Endodermal cell (in vitro differentiated cells): ENCODE measurements at regions not wholly inside any gene's neighbourhood (a gene's known extent, or its start where the extent isn't known, plus 50 kb on each side); places are given as distances from the start of the nearest gene placed in this dataset.

Source experiments
- DNase-seq: peaks from one replicate; pipeline ENCODE4 v3.0.0-alpha.2; 2017
- H3K27ac ChIP-seq: 2 replicates; pipeline ENCODE4 v1.5.1; 2013; ENCODE audit warnings: mild to moderate bottlenecking, low read depth, low read length, moderate library complexity
- H3K27me3 ChIP-seq: 2 replicates; pipeline ENCODE4 v1.6.1; 2013; ENCODE audit warnings: mild to moderate bottlenecking, low read length, moderate library complexity; ENCODE audit not compliant: insufficient read depth, control insufficient read depth, poor library complexity, severe bottlenecking
- H3K36me3 ChIP-seq: 2 replicates; pipeline ENCODE4 v1.7.0; 2013; ENCODE audit warnings: mild to moderate bottlenecking, low read length, moderate library complexity; ENCODE audit not compliant: control insufficient read depth, insufficient read depth
- H3K4me1 ChIP-seq: one replicate; pipeline ENCODE4 v1.7.0; 2013; ENCODE audit warnings: low read length; ENCODE audit not compliant: control insufficient read depth, insufficient read depth
- H3K4me3 ChIP-seq: 2 replicates; pipeline ENCODE4 v1.5.1; 2013; ENCODE audit warnings: mild to moderate bottlenecking, low read length, moderate library complexity
- H3K9ac ChIP-seq: 2 replicates; pipeline ENCODE4 v1.6.1; 2013; ENCODE audit warnings: mild to moderate bottlenecking, low read length, moderate library complexity; ENCODE audit not compliant: poor library complexity, severe bottlenecking; ENCODE audit errors: extremely low read depth
- H3K9me3 ChIP-seq: 2 replicates; pipeline ENCODE4 v1.6.1; 2013; ENCODE audit warnings: mild to moderate bottlenecking, low read length, moderate library complexity; ENCODE audit not compliant: control insufficient read depth
- H3K27ac Mint-ChIP-seq: 2 replicates; pipeline ENCODE4 v1.8.0; 2020; ENCODE audit warnings: mixed read lengths
- H3K27me3 Mint-ChIP-seq: 2 replicates; pipeline ENCODE4 v1.8.0; 2021; ENCODE audit warnings: mild to moderate bottlenecking, mixed read lengths; ENCODE audit not compliant: insufficient read depth
- H3K36me3 Mint-ChIP-seq: 2 replicates; pipeline ENCODE4 v1.8.0; 2020; ENCODE audit warnings: low read depth, mixed read lengths
- H3K4me1 Mint-ChIP-seq: 2 replicates; pipeline ENCODE4 v1.8.0; 2020; ENCODE audit warnings: mixed read lengths
- H3K4me3 Mint-ChIP-seq: 2 replicates; pipeline ENCODE4 v1.8.0; 2020; ENCODE audit warnings: mild to moderate bottlenecking, moderate library complexity, mixed read lengths
- H3K9me3 Mint-ChIP-seq: 2 replicates; pipeline ENCODE4 v1.8.0; 2020; ENCODE audit warnings: mild to moderate bottlenecking, mixed read lengths
- WGBS, 2 experiments: methylation state at CpG; one replicate each; pipeline versions ENCODE4 v1.1.5 to v1.1.7; 2013; ENCODE audit warnings: missing lambda C conversion rate in 2 of 2, mixed read lengths in 1 of 2; ENCODE audit not compliant: insufficient coverage in 1 of 2, insufficient read length in 1 of 2; 5-methylcytosine and 5-hydroxymethylcytosine counted together
- TF ChIP-seq, protein P1 (sequence below): fragments of 200-600 bp; sonication (generic); conservative IDR thresholded peaks from 2 replicates; pipeline ENCODE4 v1.5.0; 2021; ENCODE audit warnings: antibody characterized with exemption, mild to moderate bottlenecking

DNA sequence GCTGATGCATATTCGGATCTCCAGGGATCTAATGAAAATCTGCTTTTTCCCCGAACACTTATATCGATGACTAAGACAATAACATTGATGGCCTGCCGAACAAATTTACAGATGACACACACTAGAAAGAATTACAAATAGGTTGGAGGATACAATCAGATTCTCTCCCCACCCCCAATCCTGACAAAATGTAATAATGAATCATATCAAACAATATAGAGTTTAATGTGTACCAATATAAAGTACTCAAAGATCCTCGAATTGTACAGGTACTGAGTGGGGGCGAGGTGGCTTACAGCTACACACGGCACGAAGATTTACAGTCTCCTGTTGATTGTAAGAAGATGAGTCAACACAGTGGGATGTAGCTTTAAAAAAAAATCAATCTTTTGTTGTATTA lies 182.7 kb upstream of the MKLN1 start:
- no peak overlapping the region for H3K27ac ChIP-seq
- Mint-ChIP-seq H3K27ac (no peak overlapping the region), H3K9me3 (peaks cover 11% of the 10 kb centered on the region), H3K27me3 (no peaks in the 10 kb centered on the region), H3K4me1 (peaks cover 2% of the 10 kb centered on the region), H3K4me3 (no peak overlapping the region), H3K36me3 (no peaks in the 10 kb centered on the region)
- H3K4me3 ChIP-seq, result no peak overlapping the region
- no peaks in the 10 kb centered on the region for H3K9me3 ChIP-seq
- DNase-seq, result no peak
- H3K36me3 ChIP-seq, result no peaks in the 10 kb centered on the region
- no peaks in the 10 kb centered on the region for H3K27me3 ChIP-seq
- WGBS, 2 experiments, result 93 to 95% methylated on average over 7 to 8 of the region's 8 CpGs
- TF ChIP-seq, protein P1, sequence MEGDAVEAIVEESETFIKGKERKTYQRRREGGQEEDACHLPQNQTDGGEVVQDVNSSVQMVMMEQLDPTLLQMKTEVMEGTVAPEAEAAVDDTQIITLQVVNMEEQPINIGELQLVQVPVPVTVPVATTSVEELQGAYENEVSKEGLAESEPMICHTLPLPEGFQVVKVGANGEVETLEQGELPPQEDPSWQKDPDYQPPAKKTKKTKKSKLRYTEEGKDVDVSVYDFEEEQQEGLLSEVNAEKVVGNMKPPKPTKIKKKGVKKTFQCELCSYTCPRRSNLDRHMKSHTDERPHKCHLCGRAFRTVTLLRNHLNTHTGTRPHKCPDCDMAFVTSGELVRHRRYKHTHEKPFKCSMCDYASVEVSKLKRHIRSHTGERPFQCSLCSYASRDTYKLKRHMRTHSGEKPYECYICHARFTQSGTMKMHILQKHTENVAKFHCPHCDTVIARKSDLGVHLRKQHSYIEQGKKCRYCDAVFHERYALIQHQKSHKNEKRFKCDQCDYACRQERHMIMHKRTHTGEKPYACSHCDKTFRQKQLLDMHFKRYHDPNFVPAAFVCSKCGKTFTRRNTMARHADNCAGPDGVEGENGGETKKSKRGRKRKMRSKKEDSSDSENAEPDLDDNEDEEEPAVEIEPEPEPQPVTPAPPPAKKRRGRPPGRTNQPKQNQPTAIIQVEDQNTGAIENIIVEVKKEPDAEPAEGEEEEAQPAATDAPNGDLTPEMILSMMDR, result no peak
- H3K9ac ChIP-seq, result no peak overlapping the region
- H3K4me1 ChIP-seq, result no peaks in the 10 kb centered on the region

DNA sequence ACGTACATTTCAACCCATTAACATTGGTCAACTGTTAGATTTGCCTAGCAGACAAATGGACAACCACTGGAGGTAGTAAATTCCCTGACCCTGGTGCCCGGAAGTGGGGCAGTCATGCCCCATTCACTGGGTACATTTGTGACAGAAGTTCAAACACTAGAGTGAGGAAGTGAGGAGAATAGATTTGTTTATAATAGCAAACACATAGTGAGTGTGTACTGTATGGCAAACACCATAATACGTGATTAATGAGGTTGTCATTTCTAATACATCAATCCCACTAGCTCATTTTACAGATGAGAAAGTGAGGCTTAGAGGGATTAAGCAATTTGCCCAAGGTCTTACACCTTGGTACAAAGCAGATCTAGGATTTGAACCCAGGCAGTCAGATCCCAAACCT lies 181.9 kb upstream of the MKLN1 start:
- DNase-seq, result no peak
- Histone ChIP-seq H3K4me1 (no peaks in the 10 kb centered on the region), H3K27me3 (no peaks in the 10 kb centered on the region), H3K9me3 (no peaks in the 10 kb centered on the region), H3K36me3 (no peaks in the 10 kb centered on the region), H3K27ac (no peak overlapping the region), H3K4me3 (no peak overlapping the region), H3K9ac (no peak overlapping the region)
- peaks cover 11% of the 10 kb centered on the region for H3K9me3 Mint-ChIP-seq
- TF ChIP-seq, protein P1, result no peak
- peaks cover 2% of the 10 kb centered on the region for H3K4me1 Mint-ChIP-seq
- 50 to 60% methylated on average over 2 to 3 of the region's 3 CpGs for WGBS, 2 experiments
- no peaks in the 10 kb centered on the region for H3K27me3 Mint-ChIP-seq
- no peak overlapping the region for H3K4me3 Mint-ChIP-seq
- no peaks in the 10 kb centered on the region for H3K36me3 Mint-ChIP-seq
- no peak overlapping the region for H3K27ac Mint-ChIP-seq

DNA sequence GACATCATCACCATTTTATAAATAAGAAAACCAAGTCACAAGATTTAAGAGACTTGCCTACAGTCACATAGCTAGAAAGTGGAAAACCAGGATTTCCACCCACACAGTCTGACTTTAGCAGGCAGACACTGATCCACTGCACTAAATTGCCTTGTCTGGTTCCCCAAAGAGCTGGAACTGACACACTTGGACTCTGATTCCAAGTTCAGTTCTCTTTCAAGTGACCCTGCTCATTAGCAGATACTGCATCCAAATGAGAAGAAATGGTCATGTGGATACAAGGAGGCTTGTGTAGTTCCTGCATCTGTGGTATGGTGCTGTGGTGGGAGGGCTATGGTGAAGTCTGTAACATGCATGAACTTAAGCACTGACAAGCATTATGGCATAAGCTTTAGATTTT lies 180.1 kb upstream of the MKLN1 start:
- no peaks in the 10 kb centered on the region for H3K36me3 Mint-ChIP-seq
- TF ChIP-seq, protein P1, result no peak
- no peak overlapping the region for H3K27ac ChIP-seq
- no peak for DNase-seq
- no peaks in the 10 kb centered on the region for H3K36me3 ChIP-seq
- no peak overlapping the region for H3K9ac ChIP-seq
- peaks cover 1% of the 10 kb centered on the region for H3K9me3 Mint-ChIP-seq
- H3K27me3 Mint-ChIP-seq, result no peaks in the 10 kb centered on the region
- no peaks in the 10 kb centered on the region for H3K27me3 ChIP-seq
- H3K4me3 ChIP-seq, result no peak overlapping the region
- H3K27ac Mint-ChIP-seq, result no peak overlapping the region
- H3K4me3 Mint-ChIP-seq, result no peak overlapping the region
- H3K4me1 ChIP-seq, result no peaks in the 10 kb centered on the region
- no peaks in the 10 kb centered on the region for H3K9me3 ChIP-seq
- H3K4me1 Mint-ChIP-seq, result peaks cover 2% of the 10 kb centered on the region
